ENCODE measurements at regions not wholly inside any gene's neighbourhood (a gene's known extent, or its start where the extent isn't known, plus 50 kb on each side); places are given as distances from the start of the nearest gene placed in this dataset.

GRCh38 chr7:68438016-68438415, 1160.3 kb upstream of the AUTS2 start:
- TF ChIP-seq POLR2AphosphoS5 (IDR thresholded peaks at IDR 0.05; ENCODE audit: borderline replicate concordance, low read depth, low read length): no peak
- no peak for TF ChIP-seq EZH2 (IDR thresholded peaks at IDR 0.05)
- TF ChIP-seq FOXP2 (optimal IDR thresholded peaks at IDR 0.05; ENCODE audit: control extremely low read depth, extremely low read length, insufficient read depth): no peak
